ENCODE measurements at regions not wholly inside any gene's neighbourhood (a gene's known extent, or its start where the extent isn't known, plus 50 kb on each side); places are given as distances from the start of the nearest gene placed in this dataset.

- TF ChIP-seq CTCF (IDR thresholded peaks at IDR 0.05; ENCODE audit: insufficient read depth, low read length, poor library complexity, severe bottlenecking) (no peak), EZH2phosphoT487 (conservative IDR thresholded peaks at IDR 0.05; ENCODE audit: low read length) (no peak)
Observed at GRCh38 chr5:165808335-165808734, 2302.9 kb downstream of the MAT2B start.

Data from SU-DHL-6 (cell line).